Panc1 (cell line): ENCODE measurements at regions not wholly inside any gene's neighbourhood (a gene's known extent, or its start where the extent isn't known, plus 50 kb on each side); places are given as distances from the start of the nearest gene placed in this dataset.

Source experiments
- ATAC-seq: fragments of 200-7000 bp; cut with Tn5 transposase; 2 replicates; pipeline ENCODE4 v1.9.1; 2020; ENCODE audit warnings: mild to moderate bottlenecking, moderate library complexity
- BruUV-seq: library from RNA; stranded (reverse); fragments of 400-500 nt; replicated peaks from 2 replicates; lab custom pipeline; 2021; lab: Mats Ljungman, UMichigan
- CTCF ChIA-PET: fragments of 300-600 bp; sonication (Branson Sonifier 250); formaldehyde crosslinking; loops from one replicate; lab custom pipeline; 2022; ENCODE audit warnings: antibody characterized with exemption; lab: Charles Lee
- POLR2A ChIA-PET: fragments of 300-600 bp; sonication (Branson Sonifier 250); formaldehyde crosslinking; loops from one replicate; lab custom pipeline; 2022; ENCODE audit warnings: antibody characterized with exemption; lab: Charles Lee
- DNase-seq: peaks from one replicate; pipeline ENCODE4 v3.0.0-alpha.2; 2010; ENCODE audit warnings: low read depth, low spot score
- H3K27ac ChIP-seq: 2 replicates; pipeline ENCODE4 v1.5.1; 2011; ENCODE audit warnings: mild to moderate bottlenecking, low read length, inconsistent platforms
- H3K27me3 ChIP-seq: fragments of 200-500 bp; sonication (Bioruptor generic); 2 replicates; pipeline ENCODE4 v1.6.0; 2014; ENCODE audit warnings: low read length, inconsistent platforms; ENCODE audit not compliant: control insufficient read depth, insufficient read depth
- H3K36me3 ChIP-seq: fragments of 200-500 bp; sonication (Bioruptor generic); 2 replicates; pipeline ENCODE4 v1.5.1; 2014; ENCODE audit warnings: inconsistent platforms, mild to moderate bottlenecking, low read length, moderate library complexity; ENCODE audit not compliant: control insufficient read depth, insufficient read depth
- H3K4me1 ChIP-seq: 2 replicates; pipeline ENCODE4 v1.5.1; 2011; ENCODE audit warnings: inconsistent platforms, mild to moderate bottlenecking, low read length, moderate library complexity; ENCODE audit not compliant: control insufficient read depth, insufficient read depth
- H3K4me3 ChIP-seq, 2 experiments: 2 replicates each; pipeline ENCODE4 v1.5.1; 2011 to 2012; ENCODE audit warnings: low read depth in 2 of 2, low read length in 2 of 2, mild to moderate bottlenecking in 2 of 2, inconsistent platforms in 1 of 2, moderate library complexity in 1 of 2
- H3K9me3 ChIP-seq: fragments of 200-500 bp; sonication (Bioruptor generic); 2 replicates; pipeline ENCODE4 v1.5.1; 2014; ENCODE audit warnings: low read depth, mild to moderate bottlenecking, inconsistent platforms, low read length, moderate library complexity; ENCODE audit not compliant: control insufficient read depth, insufficient read depth
- CTCF ChIP-seq: fragments of 450-650 bp; IDR thresholded peaks from 2 replicates; pipeline ENCODE4 v1.5.1; 2017; ENCODE audit warnings: mild to moderate bottlenecking
- POLR2AphosphoS5 ChIP-seq: IDR thresholded peaks from 2 replicates; pipeline ENCODE4 v1.6.1; 2012; ENCODE audit warnings: mild to moderate bottlenecking, low read depth, low read length, moderate library complexity
- REST ChIP-seq, 2 experiments: IDR thresholded peaks; 2 replicates each; pipeline ENCODE4 v1.6.1; 2011 to 2012; ENCODE audit warnings: low read depth in 2 of 2, control low read depth in 1 of 2, low read length in 1 of 2, mild to moderate bottlenecking in 1 of 2, moderate library complexity in 1 of 2; ENCODE audit not compliant: insufficient read depth in 1 of 2
- SIN3A ChIP-seq: IDR thresholded peaks from 2 replicates; pipeline ENCODE4 v1.6.1; 2012; ENCODE audit warnings: low read depth, mild to moderate bottlenecking, low read length, moderate library complexity, borderline replicate concordance; ENCODE audit not compliant: insufficient read depth
- TCF7L2 ChIP-seq: IDR thresholded peaks from 2 replicates; pipeline ENCODE4 v1.6.1; 2011; ENCODE audit warnings: mild to moderate bottlenecking, low read depth, low read length, inconsistent platforms
- in situ Hi-C: cut with HindIII; loops from 2 replicates; pipeline ENCODE4 v1.10.0; 2016; ENCODE audit warnings: low sequenced_read_pairs, low pct_unique_long_range_greater_than_20kb
- intact Hi-C: fragments of 100-400 bp; cut with micrococcal nuclease; formaldehyde crosslinking; loops from one replicate; pipeline ENCODE4 v1.10.0; 2022; ENCODE audit not compliant: unreplicated experiment

- no peaks in the 10 kb centered on the region; the same call in none of the 2 replicates for H3K36me3 ChIP-seq
- ChIA-PET POLR2A (no interaction called here), CTCF (interaction anchor here (0.5 kb wide), 1 partner anchor 157 kb away, joined by 3 read pairs; no protein-coding TSS in a partner anchor)
- BruUV-seq: no TSS peak
- H3K27ac ChIP-seq: no peak overlapping the region
- no peak overlapping the region for H3K4me3 ChIP-seq
- DNase-seq (no peak), ATAC-seq (no peak)
- no peaks in the 10 kb centered on the region for H3K27me3 ChIP-seq
- intact Hi-C loops: loop anchor here (10.0 kb wide), 1 partner anchor 154 kb away; no protein-coding TSS in a partner anchor
- H3K9me3 ChIP-seq: no peaks in the 10 kb centered on the region
- in situ Hi-C loops: no loop called here
- peaks cover 6% of the 10 kb centered on the region for H3K4me1 ChIP-seq
- TF ChIP-seq REST (IDR thresholded peaks at IDR 0.05; ENCODE audit: insufficient read depth in 1 of 2, low read depth in 2 of 2, low read length in 1 of 2): no peak
- TF ChIP-seq CTCF: no peak
- TF ChIP-seq SIN3A: no peak
- TF ChIP-seq POLR2AphosphoS5: no peak
- no peak for TF ChIP-seq TCF7L2
Observed at GRCh38 chr16:31710880-31711279, 162.7 kb upstream of the ZNF267 start.

- intact Hi-C loops: loop anchor here (10.0 kb wide), 1 partner anchor 153 kb away; no protein-coding TSS in a partner anchor
- Histone ChIP-seq H3K36me3 (no peaks in the 10 kb centered on the region; the same call in none of the 2 replicates), H3K27ac (no peak overlapping the region), H3K27me3 (no peaks in the 10 kb centered on the region), H3K4me3 (no peak overlapping the region), H3K4me1 (peaks cover 6% of the 10 kb centered on the region), H3K9me3 (no peaks in the 10 kb centered on the region)
- no TSS peak for BruUV-seq
- DNase-seq: no peak
- TF ChIP-seq CTCF (no peak), SIN3A (no peak), TCF7L2 (no peak), POLR2AphosphoS5 (no peak), REST (IDR thresholded peaks at IDR 0.05; ENCODE audit: insufficient read depth in 1 of 2, low read depth in 2 of 2, low read length in 1 of 2) (no peak)
- CTCF ChIA-PET: no interaction called here
- POLR2A ChIA-PET: no interaction called here
- in situ Hi-C loops: no loop called here
- ATAC-seq: no peak
Observed at GRCh38 chr16:31711344-31711845, 162.2 kb upstream of the ZNF267 start.
